ENCODE measurements at regions not wholly inside any gene's neighbourhood (a gene's known extent, or its start where the extent isn't known, plus 50 kb on each side); places are given as distances from the start of the nearest gene placed in this dataset.

- ATAC-seq (ENCODE audit: insufficient read depth, low read depth), result no peak
- no peaks in the 10 kb centered on the region for H3K27me3 ChIP-seq (ENCODE audit: insufficient read depth, low read length, poor library complexity)
- no peak overlapping the region for H3K4me2 ChIP-seq (ENCODE audit: insufficient read depth, low read length)
Observed at GRCh38 chr10:42976351-42977031, 100.4 kb upstream of the RET start.

GRCh38 chr10:42977032-42977416, 99.8 kb upstream of the RET start:
- Histone ChIP-seq H3K36me3 (ENCODE audit: insufficient read depth, low read length) (no peaks in the 10 kb centered on the region), H3K27ac (ENCODE audit: low read length) (no peak overlapping the region), H3K4me1 (ENCODE audit: insufficient read depth, low read length) (0 out of 2 replicates have a peak, but pooled peaks cover 3% of the 10 kb centered on the region), H3K9me3 (ENCODE audit: insufficient read depth, low read length, severe bottlenecking) (no peaks in the 10 kb centered on the region), H3K27me3 (ENCODE audit: insufficient read depth, low read length, poor library complexity) (no peaks in the 10 kb centered on the region), H3K9ac (ENCODE audit: low read depth, low read length) (no peak overlapping the region), H3K4me2 (ENCODE audit: insufficient read depth, low read length) (no peak overlapping the region), H2AFZ (ENCODE audit: low read depth, low read length) (no peak overlapping the region), H3K79me2 (ENCODE audit: insufficient read depth, low read length) (no peaks in the 10 kb centered on the region), H4K20me1 (ENCODE audit: insufficient read depth, low read length) (no peaks in the 10 kb centered on the region; the same call in 1 of the 2 replicates), H3K4me3 (ENCODE audit: low read depth in 1 of 2, low read length in 2 of 2) (no peak overlapping the region)
- TF ChIP-seq EZH2 (IDR thresholded peaks at IDR 0.05; ENCODE audit: borderline replicate concordance, low read depth, low read length, severe bottlenecking), result no peak
- TF ChIP-seq CTCF (IDR thresholded peaks at IDR 0.05; ENCODE audit: borderline replicate concordance, extremely low read depth, low read length, poor library complexity, severe bottlenecking), result no peak
- no peak for DNase-seq
- no peak for ATAC-seq (ENCODE audit: insufficient read depth, low read depth)

More at GRCh38 chr10:42976351-42977031, 100.4 kb upstream of the RET start:
- Histone ChIP-seq H3K79me2 (ENCODE audit: insufficient read depth, low read length) (no peaks in the 10 kb centered on the region), H4K20me1 (ENCODE audit: insufficient read depth, low read length) (no peaks in the 10 kb centered on the region), H3K36me3 (ENCODE audit: insufficient read depth, low read length) (no peaks in the 10 kb centered on the region), H3K4me1 (ENCODE audit: insufficient read depth, low read length) (0 out of 2 replicates have a peak, but pooled peaks cover 3% of the 10 kb centered on the region), H3K9me3 (ENCODE audit: insufficient read depth, low read length, severe bottlenecking) (no peaks in the 10 kb centered on the region), H2AFZ (ENCODE audit: low read depth, low read length) (no peak overlapping the region), H3K4me3 (ENCODE audit: low read depth in 1 of 2, low read length in 2 of 2) (no peak overlapping the region), H3K9ac (ENCODE audit: low read depth, low read length) (no peak overlapping the region), H3K27ac (ENCODE audit: low read length) (no peak overlapping the region)
- no peak for DNase-seq
- TF ChIP-seq EZH2 (IDR thresholded peaks at IDR 0.05; ENCODE audit: borderline replicate concordance, low read depth, low read length, severe bottlenecking) (no peak), CTCF (IDR thresholded peaks at IDR 0.05; ENCODE audit: borderline replicate concordance, extremely low read depth, low read length, poor library complexity, severe bottlenecking) (no peak)

- Histone ChIP-seq H3K27me3 (ENCODE audit: insufficient read depth, low read length, poor library complexity) (no peaks in the 10 kb centered on the region), H3K79me2 (ENCODE audit: insufficient read depth, low read length) (no peaks in the 10 kb centered on the region), H3K4me3 (ENCODE audit: low read depth in 1 of 2, low read length in 2 of 2) (no peak overlapping the region), H3K4me2 (ENCODE audit: insufficient read depth, low read length) (no peak overlapping the region), H3K9me3 (ENCODE audit: insufficient read depth, low read length, severe bottlenecking) (no peaks in the 10 kb centered on the region), H3K36me3 (ENCODE audit: insufficient read depth, low read length) (no peaks in the 10 kb centered on the region), H3K9ac (ENCODE audit: low read depth, low read length) (no peak overlapping the region), H3K4me1 (ENCODE audit: insufficient read depth, low read length) (0 out of 2 replicates have a peak, but pooled peaks cover 3% of the 10 kb centered on the region), H2AFZ (ENCODE audit: low read depth, low read length) (no peak overlapping the region), H3K27ac (ENCODE audit: low read length) (no peak overlapping the region), H4K20me1 (ENCODE audit: insufficient read depth, low read length) (no peaks in the 10 kb centered on the region; the same call in 1 of the 2 replicates)
- ATAC-seq (ENCODE audit: insufficient read depth, low read depth) (peak; percentile 32; the same call in 1 of the 3 replicates), DNase-seq (peak; percentile 9)
- TF ChIP-seq EZH2 (IDR thresholded peaks at IDR 0.05; ENCODE audit: borderline replicate concordance, low read depth, low read length, severe bottlenecking) (no peak), CTCF (IDR thresholded peaks at IDR 0.05; ENCODE audit: borderline replicate concordance, extremely low read depth, low read length, poor library complexity, severe bottlenecking) (no peak)
Observed at GRCh38 chr10:42979181-42979580, 97.7 kb upstream of the RET start.

Measured in DND-41 (cell line).